Dermis blood vessel endothelial cell (primary cell): ENCODE measurements at regions not wholly inside any gene's neighbourhood (a gene's known extent, or its start where the extent isn't known, plus 50 kb on each side); places are given as distances from the start of the nearest gene placed in this dataset.
A peak's percentile ranks its signal among the peaks of the same experiment; 100 is the strongest.

Source experiments
- DNase-seq: peaks from one replicate; pipeline ENCODE4 v3.0.0; 2010

GRCh38 chr21:36555199-36555800, 75.4 kb upstream of the CLDN14 start:
- DNase-seq = no peak

GRCh38 chr21:36557316-36557715, 77.4 kb upstream of the CLDN14 start:
- no peak for DNase-seq

GRCh38 chr21:36560933-36561575, 81.1 kb upstream of the CLDN14 start:
- DNase-seq = no peak

GRCh38 chr21:36563341-36563926, 83.5 kb upstream of the CLDN14 start:
- no peak for DNase-seq

GRCh38 chr21:36564647-36565046, 84.7 kb upstream of the CLDN14 start:
- DNase-seq = no peak

- DNase-seq = no peak
These were observed 85.6 kb upstream of the CLDN14 start for GRCh38 chr21:36565540-36565939.

- DNase-seq = no peak
These were observed 86.7 kb upstream of the CLDN14 start for GRCh38 chr21:36566644-36567043.

- DNase-seq = no peak
These were observed 87.4 kb upstream of the CLDN14 start for GRCh38 chr21:36567216-36567885.

- no peak for DNase-seq
These were observed 89.6 kb upstream of the CLDN14 start for GRCh38 chr21:36569511-36569910.

GRCh38 chr21:36571556-36571955, 91.6 kb upstream of the CLDN14 start:
- no peak for DNase-seq

GRCh38 chr21:36572039-36572438, 92.1 kb upstream of the CLDN14 start:
- DNase-seq = no peak

- no peak for DNase-seq
These were observed 95.4 kb upstream of the CLDN14 start for GRCh38 chr21:36575306-36575705.

- no peak for DNase-seq
These were observed 96.5 kb upstream of the CLDN14 start for GRCh38 chr21:36576441-36576840.

GRCh38 chr21:36579898-36580297, 100.0 kb upstream of the CLDN14 start:
- DNase-seq = no peak

- no peak for DNase-seq
These were observed 102.3 kb upstream of the CLDN14 start for GRCh38 chr21:36582271-36582670.

GRCh38 chr21:36583591-36583990, 103.7 kb upstream of the CLDN14 start:
- DNase-seq = no peak

GRCh38 chr21:36584980-36585940, 105.3 kb upstream of the CLDN14 start:
- no peak for DNase-seq

GRCh38 chr21:36587388-36587787, 107.5 kb upstream of the CLDN14 start:
- DNase-seq = no peak

GRCh38 chr21:36589352-36589971, 109.5 kb upstream of the SIM2 start:
- DNase-seq = peak; percentile 58

GRCh38 chr21:36591326-36591970, 107.5 kb upstream of the SIM2 start:
- DNase-seq = no peak

GRCh38 chr21:36596174-36596573, 102.7 kb upstream of the SIM2 start:
- DNase-seq = no peak

GRCh38 chr21:36601362-36601761, 97.6 kb upstream of the SIM2 start:
- no peak for DNase-seq
